CD8-positive, alpha-beta memory T cell (primary cell): ENCODE measurements at regions not wholly inside any gene's neighbourhood (a gene's known extent, or its start where the extent isn't known, plus 50 kb on each side); places are given as distances from the start of the nearest gene placed in this dataset.

Experiments used
- CTCF ChIA-PET: fragments of 350-600 bp; sonication (Branson Sonifier 250); formaldehyde crosslinking; loops from one replicate; lab custom pipeline; 2021; ENCODE audit warnings: antibody characterized with exemption; lab: Charles Lee
- POLR2A ChIA-PET: fragments of 350-600 bp; sonication (Branson Sonifier 250); formaldehyde crosslinking; loops from one replicate; lab custom pipeline; 2021; ENCODE audit warnings: antibody characterized with exemption; lab: Charles Lee
- DNase-seq, 5 donors: peaks; one replicate each; pipeline versions ENCODE4 v3.0.0 to v3.0.0-alpha.2; 2020 to 2022; ENCODE audit warnings: mixed read lengths in 1 of 5
- H3K27ac ChIP-seq: one replicate; pipeline ENCODE4 v1.7.0; 2013; ENCODE audit warnings: low read depth, mild to moderate bottlenecking, low read length, moderate library complexity
- H3K27me3 ChIP-seq: 2 replicates; pipeline ENCODE4 v1.7.0; 2013; ENCODE audit warnings: low read length, mild to moderate bottlenecking; ENCODE audit not compliant: insufficient read depth, poor library complexity, severe bottlenecking
- H3K36me3 ChIP-seq: 2 replicates; pipeline ENCODE4 v1.7.0; 2013; ENCODE audit warnings: mild to moderate bottlenecking, low read length, moderate library complexity; ENCODE audit not compliant: insufficient read depth
- H3K4me1 ChIP-seq: 2 replicates; pipeline ENCODE4 v1.7.0; 2013; ENCODE audit warnings: mild to moderate bottlenecking, low read length, moderate library complexity; ENCODE audit not compliant: insufficient read depth
- H3K4me3 ChIP-seq: 2 replicates; pipeline ENCODE4 v1.7.0; 2013; ENCODE audit warnings: mild to moderate bottlenecking, low read length
- H3K9me3 ChIP-seq: 2 replicates; pipeline ENCODE4 v1.7.0; 2013; ENCODE audit warnings: mild to moderate bottlenecking, low read length
- H3K27ac Mint-ChIP-seq, 8 donors: one replicate each; pipeline ENCODE4 v1.8.0; 2020 to 2021; ENCODE audit warnings: mixed read lengths in 8 of 8, mild to moderate bottlenecking in 6 of 8, inconsistent platforms in 3 of 8, moderate library complexity in 3 of 8
- H3K27me3 Mint-ChIP-seq, 2 donors: one replicate each; pipeline ENCODE4 v1.8.0; 2020 to 2021; ENCODE audit warnings: mixed read lengths in 2 of 2, mild to moderate bottlenecking in 1 of 2, moderate library complexity in 1 of 2
- H3K36me3 Mint-ChIP-seq, 3 donors: one replicate each; pipeline ENCODE4 v1.8.0; 2020 to 2021; ENCODE audit warnings: mixed read lengths in 3 of 3, inconsistent platforms in 1 of 3, mild to moderate bottlenecking in 1 of 3
- H3K4me1 Mint-ChIP-seq, 3 donors: one replicate each; pipeline ENCODE4 v1.8.0; 2020 to 2021; ENCODE audit warnings: mixed read lengths in 3 of 3, inconsistent platforms in 1 of 3, mild to moderate bottlenecking in 1 of 3
- H3K4me3 Mint-ChIP-seq, 7 donors: one replicate each; pipeline ENCODE4 v1.8.0; 2020 to 2021; ENCODE audit warnings: mixed read lengths in 7 of 7, mild to moderate bottlenecking in 6 of 7, moderate library complexity in 4 of 7, inconsistent platforms in 2 of 7
- H3K9me3 Mint-ChIP-seq, 5 donors: one replicate each; pipeline ENCODE4 v1.8.0; 2020 to 2022; ENCODE audit warnings: mixed read lengths in 5 of 5, mild to moderate bottlenecking in 3 of 5, moderate library complexity in 2 of 5, inconsistent platforms in 1 of 5

GRCh38 chr21:27681038-27681437, 714.1 kb upstream of the ADAMTS5 start:
- no peaks in the 10 kb centered on the region for H3K27me3 Mint-ChIP-seq
- H3K27ac Mint-ChIP-seq: no peak overlapping the region
- Histone ChIP-seq H3K27ac (no peak overlapping the region), H3K9me3 (no peaks in the 10 kb centered on the region), H3K4me1 (no peaks in the 10 kb centered on the region), H3K36me3 (no peaks in the 10 kb centered on the region), H3K27me3 (no peaks in the 10 kb centered on the region), H3K4me3 (no peak overlapping the region)
- H3K4me3 Mint-ChIP-seq: no peak overlapping the region
- no peaks in the 10 kb centered on the region for H3K36me3 Mint-ChIP-seq
- ChIA-PET CTCF (no interaction called here), POLR2A (no interaction called here)
- DNase-seq: no peak
- H3K4me1 Mint-ChIP-seq: no peaks in the 10 kb centered on the region
- H3K9me3 Mint-ChIP-seq: peaks cover 0 to 9% (median 5%) of the 10 kb centered on the region in 5 donors

- Histone ChIP-seq H3K4me1 (no peaks in the 10 kb centered on the region), H3K9me3 (no peaks in the 10 kb centered on the region), H3K27me3 (no peaks in the 10 kb centered on the region), H3K27ac (no peak overlapping the region), H3K4me3 (no peak overlapping the region), H3K36me3 (no peaks in the 10 kb centered on the region)
- Mint-ChIP-seq H3K9me3 (peaks cover 0 to 9% (median 5%) of the 10 kb centered on the region in 5 donors), H3K36me3 (no peaks in the 10 kb centered on the region), H3K4me3 (no peak overlapping the region), H3K4me1 (no peaks in the 10 kb centered on the region), H3K27me3 (no peaks in the 10 kb centered on the region), H3K27ac (no peak overlapping the region)
- no peak for DNase-seq
- ChIA-PET POLR2A (no interaction called here), CTCF (no interaction called here)
Observed at GRCh38 chr21:27680181-27680580, 713.3 kb upstream of the ADAMTS5 start.

- no peak for DNase-seq
- CTCF ChIA-PET: no interaction called here
- Mint-ChIP-seq H3K4me3 (no peak overlapping the region), H3K36me3 (no peaks in the 10 kb centered on the region), H3K4me1 (no peaks in the 10 kb centered on the region), H3K9me3 (peaks cover 0 to 9% (median 5%) of the 10 kb centered on the region in 5 donors), H3K27me3 (no peaks in the 10 kb centered on the region), H3K27ac (no peak overlapping the region)
- Histone ChIP-seq H3K27ac (no peak overlapping the region), H3K27me3 (no peaks in the 10 kb centered on the region), H3K4me3 (no peak overlapping the region), H3K36me3 (no peaks in the 10 kb centered on the region), H3K4me1 (no peaks in the 10 kb centered on the region), H3K9me3 (no peaks in the 10 kb centered on the region)
- POLR2A ChIA-PET: no interaction called here
Observed at GRCh38 chr21:27678511-27678910, 711.6 kb upstream of the ADAMTS5 start.

- no peak for DNase-seq
- H3K27ac Mint-ChIP-seq: no peak overlapping the region
- POLR2A ChIA-PET: no interaction called here
- H3K4me1 ChIP-seq: no peaks in the 10 kb centered on the region
- no peaks in the 10 kb centered on the region for H3K27me3 ChIP-seq
- no peak overlapping the region for H3K27ac ChIP-seq
- no peaks in the 10 kb centered on the region for H3K27me3 Mint-ChIP-seq
- H3K9me3 Mint-ChIP-seq: peaks cover 0 to 7% (median 2%) of the 10 kb centered on the region in 5 donors
- no peaks in the 10 kb centered on the region for H3K36me3 ChIP-seq
- no peaks in the 10 kb centered on the region for H3K9me3 ChIP-seq
- CTCF ChIA-PET: no interaction called here
- H3K4me3 ChIP-seq: no peak overlapping the region
- H3K36me3 Mint-ChIP-seq: no peaks in the 10 kb centered on the region
- H3K4me1 Mint-ChIP-seq: no peaks in the 10 kb centered on the region
- H3K4me3 Mint-ChIP-seq: no peak overlapping the region
Observed at GRCh38 chr21:27677546-27677945, 710.7 kb upstream of the ADAMTS5 start.

- no peak overlapping the region for H3K4me3 Mint-ChIP-seq
- CTCF ChIA-PET: no interaction called here
- POLR2A ChIA-PET: no interaction called here
- H3K4me3 ChIP-seq: no peak overlapping the region
- H3K9me3 Mint-ChIP-seq: peaks cover 0 to 3% (median 0%) of the 10 kb centered on the region in 5 donors
- no peaks in the 10 kb centered on the region for H3K27me3 ChIP-seq
- no peaks in the 10 kb centered on the region for H3K36me3 ChIP-seq
- DNase-seq: no peak
- no peak overlapping the region for H3K27ac Mint-ChIP-seq
- no peaks in the 10 kb centered on the region for H3K27me3 Mint-ChIP-seq
- no peaks in the 10 kb centered on the region for H3K4me1 Mint-ChIP-seq
- H3K4me1 ChIP-seq: no peaks in the 10 kb centered on the region
- H3K9me3 ChIP-seq: no peaks in the 10 kb centered on the region
- no peak overlapping the region for H3K27ac ChIP-seq
- no peaks in the 10 kb centered on the region for H3K36me3 Mint-ChIP-seq
Observed at GRCh38 chr21:27675306-27675705, 708.4 kb upstream of the ADAMTS5 start.

GRCh38 chr21:27674041-27674615, 707.2 kb upstream of the ADAMTS5 start:
- peaks cover 0 to 7% (median 0%) of the 10 kb centered on the region in 5 donors for H3K9me3 Mint-ChIP-seq
- H3K9me3 ChIP-seq: no peaks in the 10 kb centered on the region
- no peaks in the 10 kb centered on the region for H3K4me1 Mint-ChIP-seq
- H3K36me3 ChIP-seq: no peaks in the 10 kb centered on the region
- no peak overlapping the region for H3K27ac ChIP-seq
- no peaks in the 10 kb centered on the region for H3K27me3 Mint-ChIP-seq
- H3K4me1 ChIP-seq: no peaks in the 10 kb centered on the region
- no peak overlapping the region for H3K27ac Mint-ChIP-seq
- POLR2A ChIA-PET: no interaction called here
- no peak overlapping the region for H3K4me3 Mint-ChIP-seq
- no peaks in the 10 kb centered on the region for H3K36me3 Mint-ChIP-seq
- H3K4me3 ChIP-seq: no peak overlapping the region
- CTCF ChIA-PET: no interaction called here
- no peak for DNase-seq
- H3K27me3 ChIP-seq: no peaks in the 10 kb centered on the region

- Histone ChIP-seq H3K27me3 (no peaks in the 10 kb centered on the region), H3K4me1 (no peaks in the 10 kb centered on the region), H3K9me3 (no peaks in the 10 kb centered on the region), H3K27ac (no peak overlapping the region), H3K4me3 (no peak overlapping the region), H3K36me3 (no peaks in the 10 kb centered on the region)
- POLR2A ChIA-PET: no interaction called here
- CTCF ChIA-PET: no interaction called here
- Mint-ChIP-seq H3K27me3 (no peaks in the 10 kb centered on the region), H3K9me3 (peaks cover 0 to 6% (median 1%) of the 10 kb centered on the region in 5 donors), H3K4me3 (no peak overlapping the region), H3K4me1 (no peaks in the 10 kb centered on the region), H3K27ac (no peak overlapping the region), H3K36me3 (no peaks in the 10 kb centered on the region)
- DNase-seq: no peak
Observed at GRCh38 chr21:27673581-27673980, 706.7 kb upstream of the ADAMTS5 start.

GRCh38 chr21:27671207-27671606, 704.3 kb upstream of the ADAMTS5 start:
- no peaks in the 10 kb centered on the region for H3K36me3 Mint-ChIP-seq
- Histone ChIP-seq H3K4me1 (no peaks in the 10 kb centered on the region), H3K36me3 (no peaks in the 10 kb centered on the region), H3K27ac (no peak overlapping the region), H3K9me3 (no peaks in the 10 kb centered on the region), H3K27me3 (no peaks in the 10 kb centered on the region), H3K4me3 (no peak overlapping the region)
- H3K27me3 Mint-ChIP-seq: no peaks in the 10 kb centered on the region
- ChIA-PET CTCF (no interaction called here), POLR2A (no interaction called here)
- H3K4me3 Mint-ChIP-seq: no peak overlapping the region
- no peak overlapping the region for H3K27ac Mint-ChIP-seq
- no peak for DNase-seq
- H3K4me1 Mint-ChIP-seq: no peaks in the 10 kb centered on the region
- peaks cover 0 to 11% (median 0%) of the 10 kb centered on the region in 5 donors for H3K9me3 Mint-ChIP-seq
